LNCaP clone FGC (cell line): ENCODE measurements at regions not wholly inside any gene's neighbourhood (a gene's known extent, or its start where the extent isn't known, plus 50 kb on each side); places are given as distances from the start of the nearest gene placed in this dataset.

ENCODE experiments used
- DNase-seq: peaks from one replicate; pipeline ENCODE4 v3.0.0-alpha.2; 2011; ENCODE audit warnings: low read depth
- H3K4me3 ChIP-seq: 2 replicates; pipeline ENCODE4 v1.5.1; 2011; ENCODE audit warnings: mild to moderate bottlenecking, low read depth, low read length, control low read depth
- TF ChIP-seq, protein P1 (sequence below): IDR thresholded peaks from 2 replicates; pipeline ENCODE4 v1.5.1; 2012; ENCODE audit warnings: mild to moderate bottlenecking; ENCODE audit not compliant: control insufficient read depth, insufficient read depth; ENCODE audit errors: extremely low read depth

DNA sequence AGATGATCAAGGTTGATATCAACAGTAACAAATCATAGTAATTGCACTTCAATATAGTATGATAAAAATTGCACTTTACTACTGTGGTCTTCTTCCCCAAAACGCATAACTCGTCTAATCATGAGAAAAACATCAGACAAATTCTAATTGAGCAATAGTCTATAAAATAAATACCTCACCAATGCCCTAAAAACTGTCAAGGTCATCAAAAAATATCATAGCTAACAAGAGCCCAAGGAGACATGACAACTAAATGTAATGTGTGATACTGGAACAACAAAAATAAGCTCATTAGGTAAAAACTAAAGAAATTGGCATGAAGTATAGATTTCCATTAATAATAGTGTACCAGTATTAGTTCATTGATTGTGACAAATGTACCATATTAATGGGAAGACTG lies 85.6 kb upstream of the LRRC3B start:
- H3K4me3 ChIP-seq = no peak overlapping the region
- TF ChIP-seq, protein P1, sequence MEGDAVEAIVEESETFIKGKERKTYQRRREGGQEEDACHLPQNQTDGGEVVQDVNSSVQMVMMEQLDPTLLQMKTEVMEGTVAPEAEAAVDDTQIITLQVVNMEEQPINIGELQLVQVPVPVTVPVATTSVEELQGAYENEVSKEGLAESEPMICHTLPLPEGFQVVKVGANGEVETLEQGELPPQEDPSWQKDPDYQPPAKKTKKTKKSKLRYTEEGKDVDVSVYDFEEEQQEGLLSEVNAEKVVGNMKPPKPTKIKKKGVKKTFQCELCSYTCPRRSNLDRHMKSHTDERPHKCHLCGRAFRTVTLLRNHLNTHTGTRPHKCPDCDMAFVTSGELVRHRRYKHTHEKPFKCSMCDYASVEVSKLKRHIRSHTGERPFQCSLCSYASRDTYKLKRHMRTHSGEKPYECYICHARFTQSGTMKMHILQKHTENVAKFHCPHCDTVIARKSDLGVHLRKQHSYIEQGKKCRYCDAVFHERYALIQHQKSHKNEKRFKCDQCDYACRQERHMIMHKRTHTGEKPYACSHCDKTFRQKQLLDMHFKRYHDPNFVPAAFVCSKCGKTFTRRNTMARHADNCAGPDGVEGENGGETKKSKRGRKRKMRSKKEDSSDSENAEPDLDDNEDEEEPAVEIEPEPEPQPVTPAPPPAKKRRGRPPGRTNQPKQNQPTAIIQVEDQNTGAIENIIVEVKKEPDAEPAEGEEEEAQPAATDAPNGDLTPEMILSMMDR = no peak
- DNase-seq = no peak

DNA sequence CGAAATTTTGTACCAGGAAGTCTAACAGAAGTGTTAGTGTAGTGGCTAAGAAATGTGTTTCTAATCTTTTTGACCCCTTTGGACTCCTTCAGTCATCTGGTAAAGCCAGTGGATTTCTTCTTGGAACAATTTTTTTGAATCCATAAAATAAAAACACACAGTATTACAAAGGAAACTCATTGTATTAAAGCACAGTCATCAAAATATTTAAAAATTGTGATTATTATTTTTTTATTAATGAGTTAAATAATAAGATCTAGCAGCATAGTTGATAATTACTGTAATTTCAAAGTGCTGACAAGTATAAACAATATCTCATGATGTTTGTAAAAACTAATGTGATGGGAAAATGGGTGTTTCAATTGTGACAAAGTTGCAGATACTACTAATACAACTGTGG lies 72.2 kb upstream of the LRRC3B start:
- H3K4me3 ChIP-seq = no peak overlapping the region
- no peak for DNase-seq
- TF ChIP-seq, protein P1 = no peak

- TF ChIP-seq, protein P1 = no peak
- no peak for DNase-seq
- no peak overlapping the region for H3K4me3 ChIP-seq
These were observed 65.9 kb upstream of the LRRC3B start for GRCh38 chr3:26556637-26557036.

GRCh38 chr3:26558257-26558656 lies 64.3 kb upstream of the LRRC3B start:
- TF ChIP-seq, protein P1 = no peak
- no peak for DNase-seq
- H3K4me3 ChIP-seq = no peak overlapping the region

- no peak overlapping the region for H3K4me3 ChIP-seq
- TF ChIP-seq, protein P1 = no peak
- no peak for DNase-seq
These were observed 63.3 kb upstream of the LRRC3B start for GRCh38 chr3:26559227-26559626.

GRCh38 chr3:26560081-26560480 lies 62.5 kb upstream of the LRRC3B start:
- TF ChIP-seq, protein P1 = no peak
- no peak for DNase-seq
- H3K4me3 ChIP-seq = no peak overlapping the region

GRCh38 chr3:26562021-26562768 lies 60.4 kb upstream of the LRRC3B start:
- no peak for DNase-seq
- TF ChIP-seq, protein P1 = no peak
- no peak overlapping the region for H3K4me3 ChIP-seq
